IMR-90 (cell line): ENCODE measurements at regions not wholly inside any gene's neighbourhood (a gene's known extent, or its start where the extent isn't known, plus 50 kb on each side); places are given as distances from the start of the nearest gene placed in this dataset.

Experiments
- ATAC-seq: fragments of 200-7000 bp; cut with Tn5 transposase; 2 replicates; pipeline ENCODE4 v1.9.1; 2020; ENCODE audit warnings: low read depth, mild to moderate bottlenecking, moderate library complexity
- BruUV-seq: library from RNA; stranded (reverse); fragments of 400-500 nt; replicated peaks from 2 replicates; lab custom pipeline; 2021; lab: Mats Ljungman, UMichigan
- CTCF ChIA-PET: fragments of 300-600 bp; formaldehyde crosslinking; extraction: SDS; loops from one replicate; lab custom pipeline; 2021; ENCODE audit warnings: antibody characterized with exemption; lab: Yijun Ruan, JAX
- POLR2A ChIA-PET: fragments of 300-600 bp; sonication (Branson Sonifier 250); formaldehyde crosslinking; loops from one replicate; lab custom pipeline; 2022; ENCODE audit warnings: antibody characterized with exemption; ENCODE audit not compliant: unreplicated experiment; lab: Charles Lee
- DNase-seq: peaks from one replicate; pipeline ENCODE4 v3.0.0; 2013
- H2AFZ ChIP-seq: replicated peaks from 2 replicates; pipeline ENCODE3; 2013; ENCODE audit warnings: low read length, mild to moderate bottlenecking; ENCODE audit not compliant: poor library complexity
- H2AK5ac ChIP-seq: 2 replicates; pipeline ENCODE4 v1.6.1; 2013; ENCODE audit warnings: low read depth, low read length, inconsistent platforms
- H2AK9ac ChIP-seq: replicated peaks from 2 replicates; pipeline ENCODE3; 2013; ENCODE audit warnings: mild to moderate bottlenecking, low read depth, low read length, moderate library complexity; ENCODE audit not compliant: poor library complexity
- H2BK120ac ChIP-seq: 2 replicates; pipeline ENCODE4 v1.6.1; 2013; ENCODE audit warnings: low read depth, low read length, inconsistent platforms
- H2BK15ac ChIP-seq: 3 replicates; pipeline ENCODE4 v1.6.1; 2013; ENCODE audit warnings: low read depth, low read length, inconsistent platforms
- H2BK20ac ChIP-seq: 2 replicates; pipeline ENCODE4 v1.6.1; 2013; ENCODE audit warnings: low read depth, mild to moderate bottlenecking, inconsistent platforms, low read length, moderate library complexity
- H2BK5ac ChIP-seq: 2 replicates; pipeline ENCODE4 v1.6.1; 2013; ENCODE audit warnings: mild to moderate bottlenecking, low read depth, low read length, inconsistent platforms; ENCODE audit not compliant: poor library complexity, severe bottlenecking
- H3K14ac ChIP-seq: replicated peaks from 2 replicates; pipeline ENCODE4 v1.6.1; 2013; ENCODE audit warnings: low read depth, low read length, inconsistent platforms
- H3K18ac ChIP-seq: 2 replicates; pipeline ENCODE4 v1.6.1; 2013; ENCODE audit warnings: low read depth, low read length, control low read depth
- H3K23ac ChIP-seq: 2 replicates; pipeline ENCODE4 v1.6.1; 2013; ENCODE audit warnings: low read depth, low read length, inconsistent platforms
- H3K27ac ChIP-seq: 2 replicates; pipeline ENCODE4 v1.5.1; 2013; ENCODE audit warnings: mild to moderate bottlenecking, control low read depth, low read length; ENCODE audit not compliant: insufficient read depth
- H3K27me3 ChIP-seq: 2 replicates; pipeline ENCODE4 v1.6.1; 2013; ENCODE audit warnings: low read length; ENCODE audit not compliant: control insufficient read depth, insufficient read depth
- H3K36me3 ChIP-seq: 2 replicates; pipeline ENCODE4 v1.6.1; 2013; ENCODE audit warnings: low read length, mixed read lengths; ENCODE audit not compliant: control insufficient read depth, insufficient read depth
- H3K4ac ChIP-seq: 2 replicates; pipeline ENCODE4 v1.6.1; 2013; ENCODE audit warnings: low read depth, low read length, inconsistent platforms
- H3K4me1 ChIP-seq: 2 replicates; pipeline ENCODE4 v1.6.1; 2013; ENCODE audit warnings: low read length, mixed read lengths; ENCODE audit not compliant: control insufficient read depth, insufficient read depth
- H3K4me2 ChIP-seq: 2 replicates; pipeline ENCODE4 v1.6.1; 2013; ENCODE audit warnings: low read depth, mild to moderate bottlenecking, control low read depth, low read length, moderate library complexity
- H3K4me3 ChIP-seq: 2 replicates; pipeline ENCODE4 v1.5.1; 2013; ENCODE audit warnings: low read depth, mild to moderate bottlenecking, control low read depth, low read length, moderate library complexity; ENCODE audit not compliant: insufficient read depth
- H3K56ac ChIP-seq: 2 replicates; pipeline ENCODE4 v1.6.1; 2013; ENCODE audit warnings: low read length, inconsistent platforms; ENCODE audit not compliant: insufficient read depth; ENCODE audit errors: extremely low read depth
- H3K79me1 ChIP-seq, 2 experiments: 2 replicates each; pipeline ENCODE4 v1.6.1; 2013; ENCODE audit warnings: low read length in 2 of 2, inconsistent platforms in 1 of 2, low read depth in 1 of 2
- H3K9ac ChIP-seq: 2 replicates; pipeline ENCODE4 v1.6.1; 2013; ENCODE audit warnings: low read depth, low read length, control low read depth
- H3K9me1 ChIP-seq: 2 replicates; pipeline ENCODE4 v1.6.1; 2013; ENCODE audit warnings: low read length, inconsistent platforms; ENCODE audit not compliant: insufficient read depth
- H3K9me3 ChIP-seq: 2 replicates; pipeline ENCODE4 v1.6.1; 2013; ENCODE audit warnings: low read length; ENCODE audit not compliant: control insufficient read depth, insufficient read depth
- H4K20me1 ChIP-seq: 2 replicates; pipeline ENCODE4 v1.6.1; 2013; ENCODE audit warnings: low read length, inconsistent platforms; ENCODE audit not compliant: insufficient read depth
- H4K5ac ChIP-seq: 2 replicates; pipeline ENCODE4 v1.6.1; 2013; ENCODE audit warnings: mild to moderate bottlenecking, low read depth, low read length, control low read depth
- H4K8ac ChIP-seq, 2 experiments: 2 replicates each; pipeline ENCODE4 v1.6.1; 2013; ENCODE audit warnings: low read depth in 2 of 2, low read length in 2 of 2, control low read depth in 1 of 2, inconsistent platforms in 1 of 2
- H4K91ac ChIP-seq: 2 replicates; pipeline ENCODE4 v1.6.1; 2013; ENCODE audit warnings: low read depth, low read length, inconsistent platforms; ENCODE audit not compliant: insufficient read depth
- CHD1 ChIP-seq: IDR thresholded peaks from 2 replicates; pipeline ENCODE4 v1.6.1; 2012; ENCODE audit warnings: low read depth, low read length, improper control_type of control experiment
- FOS ChIP-seq: fragments of 150-350 bp; IDR thresholded peaks from 2 replicates; pipeline ENCODE4 v1.6.1; 2016; ENCODE audit warnings: low read depth, low read length
- MXI1 ChIP-seq: IDR thresholded peaks from 2 replicates; pipeline ENCODE4 v1.6.1; 2012; ENCODE audit warnings: low read depth, mild to moderate bottlenecking, low read length, moderate library complexity, borderline replicate concordance
- RAD21 ChIP-seq: IDR thresholded peaks from 2 replicates; pipeline ENCODE4 v1.6.1; 2012; ENCODE audit warnings: low read length, improper control_type of control experiment
- RFX5 ChIP-seq: IDR thresholded peaks from 2 replicates; pipeline ENCODE4 v1.8.0; 2012; ENCODE audit warnings: low read depth, mild to moderate bottlenecking, low read length, moderate library complexity
- USF2 ChIP-seq: fragments of 150-350 bp; IDR thresholded peaks from 2 replicates; pipeline ENCODE4 v1.6.1; 2017; ENCODE audit warnings: mild to moderate bottlenecking, antibody characterized with exemption, low read length, low read depth
- WGBS, 2 experiments: methylation state at CpG; one replicate each; pipeline versions ENCODE4 v1.1.5 to v1.1.7; 2013; ENCODE audit warnings: missing lambda C conversion rate in 2 of 2; ENCODE audit not compliant: insufficient read length in 1 of 2; ENCODE audit errors: extremely low coverage in 2 of 2; 5-methylcytosine and 5-hydroxymethylcytosine counted together
- dilution Hi-C: fragments of 300-500 bp; cut with HindIII; formaldehyde crosslinking; loops from one replicate; pipeline ENCODE4 v1.14.3; 2018; ENCODE audit warnings: low sequenced_read_pairs; ENCODE audit not compliant: unreplicated experiment
- in situ Hi-C: fragments of 300-500 bp; cut with MboI; formaldehyde crosslinking; loops from 3 replicates; pipeline ENCODE4 v1.14.3; 2019; ENCODE audit warnings: low sequenced_read_pairs, inconsistent platforms, mixed read lengths
- intact Hi-C: fragments of 100-400 bp; cut with micrococcal nuclease; formaldehyde crosslinking; loops from 2 replicates; pipeline ENCODE4 v1.10.0; 2022

- H3K14ac ChIP-seq: no peak overlapping the region
- H3K4me3 ChIP-seq: no peak overlapping the region
- H2BK120ac ChIP-seq: no peak overlapping the region
- H3K56ac ChIP-seq: no peak overlapping the region
- no peaks in the 10 kb centered on the region for H3K9me1 ChIP-seq
- H2AFZ ChIP-seq: no peak overlapping the region
- H2AK9ac ChIP-seq: no peak overlapping the region
- intact Hi-C loops (no loop called here), in situ Hi-C loops (no loop called here), dilution Hi-C loops (no loop called here)
- no peak overlapping the region for H3K9ac ChIP-seq
- POLR2A ChIA-PET: no interaction called here
- H3K23ac ChIP-seq: no peak overlapping the region
- no peaks in the 10 kb centered on the region for H3K27me3 ChIP-seq
- DNase-seq (no peak), ATAC-seq (no peak)
- H3K4me1 ChIP-seq: no peaks in the 10 kb centered on the region
- H4K20me1 ChIP-seq: no peaks in the 10 kb centered on the region
- no peak for TF ChIP-seq CHD1
- no peak for TF ChIP-seq RAD21
- no peak for TF ChIP-seq MXI1
- no peak for TF ChIP-seq FOS
- TF ChIP-seq RFX5: no peak
- TF ChIP-seq USF2: no peak
- no peak overlapping the region for H4K5ac ChIP-seq
- no CpG with 5 or more reads among the region's 1 CpG for WGBS, 2 experiments
- H3K79me1 ChIP-seq: no peaks in the 10 kb centered on the region
- H3K9me3 ChIP-seq: no peaks in the 10 kb centered on the region
- H3K36me3 ChIP-seq: no peaks in the 10 kb centered on the region
- no TSS peak for BruUV-seq
- CTCF ChIA-PET: no interaction called here
- H2BK5ac ChIP-seq: no peak overlapping the region
- H3K27ac ChIP-seq: no peak overlapping the region
- H2BK20ac ChIP-seq: no peak overlapping the region
- H4K8ac ChIP-seq: no peak overlapping the region
- no peak overlapping the region for H2BK15ac ChIP-seq
- H3K18ac ChIP-seq: no peak overlapping the region
- no peak overlapping the region for H4K91ac ChIP-seq
- H2AK5ac ChIP-seq: no peak overlapping the region
- no peak overlapping the region for H3K4me2 ChIP-seq
- H3K4ac ChIP-seq: no peak overlapping the region
These were observed 436.9 kb upstream of the MARCKS start for GRCh38 chr6:113420290-113420689.
